Keratinocyte (primary cell): ENCODE measurements at regions not wholly inside any gene's neighbourhood (a gene's known extent, or its start where the extent isn't known, plus 50 kb on each side); places are given as distances from the start of the nearest gene placed in this dataset.

Experiments used
- DNase-seq: peaks from one replicate; pipeline ENCODE4 v3.0.0-alpha.2; 2011; ENCODE audit warnings: low read depth, missing footprints, low spot score
- FAIRE-seq: peaks from 2 replicates; lab custom pipeline; 2011; peaks lifted over from hg19 to GRCh38; lab: Jason Lieb, UNC
- H2AFZ ChIP-seq: 2 replicates; pipeline ENCODE4 v1.6.0; 2012; ENCODE audit warnings: low read length, control low read depth, inconsistent platforms; ENCODE audit not compliant: control insufficient read depth
- H3K27ac ChIP-seq: 2 replicates; pipeline ENCODE4 v1.5.1; 2011; ENCODE audit warnings: low read length; ENCODE audit not compliant: control insufficient read depth, insufficient read depth
- H3K27me3 ChIP-seq: 3 replicates; pipeline ENCODE4 v1.6.0; 2011; ENCODE audit warnings: low read length; ENCODE audit not compliant: control insufficient read depth, insufficient read depth; ENCODE audit errors: extremely low read depth
- H3K36me3 ChIP-seq, 2 experiments: 2 replicates in 1 of 2; 3 replicates in 1 of 2; pipeline ENCODE4 v1.5.1; 2011; ENCODE audit warnings: low read length in 2 of 2, mild to moderate bottlenecking in 1 of 2; ENCODE audit not compliant: control insufficient read depth in 2 of 2, insufficient read depth in 2 of 2; ENCODE audit errors: extremely low read depth in 1 of 2
- H3K4me1 ChIP-seq: 3 replicates; pipeline ENCODE4 v1.5.1; 2011; ENCODE audit warnings: low read length; ENCODE audit not compliant: control insufficient read depth, insufficient read depth; ENCODE audit errors: extremely low read depth
- H3K4me2 ChIP-seq: 3 replicates; pipeline ENCODE4 v1.6.0; 2011; ENCODE audit warnings: low read depth, low read length; ENCODE audit not compliant: control insufficient read depth, insufficient read depth; ENCODE audit errors: extremely low read depth
- H3K4me3 ChIP-seq, 3 experiments: fragments of 200-600 bp in 1 of 3; sonication (generic) in 1 of 3; 2 replicates in 2 of 3; 3 replicates in 1 of 3; pipeline ENCODE4 v1.5.1; 2011 to 2016; ENCODE audit warnings: low read length in 3 of 3, mild to moderate bottlenecking in 3 of 3, control low read depth in 2 of 3, inconsistent platforms in 1 of 3, low read depth in 1 of 3, mixed read lengths in 1 of 3, mixed run types in 1 of 3, moderate library complexity in 1 of 3; ENCODE audit not compliant: control insufficient read depth in 2 of 3, insufficient read depth in 2 of 3; ENCODE audit errors: extremely low read depth in 1 of 3
- H3K79me2 ChIP-seq: 2 replicates; pipeline ENCODE4 v1.6.0; 2012; ENCODE audit warnings: low read length; ENCODE audit not compliant: control insufficient read depth, insufficient read depth
- H3K9ac ChIP-seq: 3 replicates; pipeline ENCODE4 v1.6.0; 2011; ENCODE audit warnings: low read length; ENCODE audit not compliant: control insufficient read depth, insufficient read depth; ENCODE audit errors: extremely low read depth
- H3K9me1 ChIP-seq: 3 replicates; pipeline ENCODE4 v1.6.0; 2011; ENCODE audit warnings: low read length; ENCODE audit not compliant: control insufficient read depth, insufficient read depth; ENCODE audit errors: extremely low read depth
- H3K9me3 ChIP-seq: 2 replicates; pipeline ENCODE4 v1.5.1; 2012; ENCODE audit warnings: low read depth, low read length; ENCODE audit not compliant: control insufficient read depth
- H4K20me1 ChIP-seq: 3 replicates; pipeline ENCODE4 v1.6.0; 2011; ENCODE audit warnings: low read length; ENCODE audit not compliant: control insufficient read depth, insufficient read depth; ENCODE audit errors: extremely low read depth
- EZH2 ChIP-seq: IDR thresholded peaks from one replicate; pipeline ENCODE4 v1.6.1; 2012; ENCODE audit warnings: inconsistent platforms, mild to moderate bottlenecking, low read length, moderate library complexity
- dilution Hi-C: fragments of 300-500 bp; cut with MboI; formaldehyde crosslinking; loops from one replicate; pipeline ENCODE4 v1.7.0; 2020; ENCODE audit warnings: low sequenced_read_pairs; ENCODE audit not compliant: extremely low pct_ligation_motif_present
- TF ChIP-seq, protein P1 (sequence below), 3 experiments: IDR thresholded peaks in 1 of 3; conservative IDR thresholded peaks in 1 of 3; optimal IDR thresholded peaks in 1 of 3; 2 replicates in 2 of 3; 3 replicates in 1 of 3; pipeline versions ENCODE3 to v1.5.1; 2011; ENCODE audit warnings: low read length in 3 of 3, mild to moderate bottlenecking in 3 of 3, moderate library complexity in 2 of 3, control low read depth in 1 of 3, inconsistent platforms in 1 of 3; ENCODE audit not compliant: insufficient read depth in 2 of 3; ENCODE audit errors: extremely low read depth in 1 of 3

DNA sequence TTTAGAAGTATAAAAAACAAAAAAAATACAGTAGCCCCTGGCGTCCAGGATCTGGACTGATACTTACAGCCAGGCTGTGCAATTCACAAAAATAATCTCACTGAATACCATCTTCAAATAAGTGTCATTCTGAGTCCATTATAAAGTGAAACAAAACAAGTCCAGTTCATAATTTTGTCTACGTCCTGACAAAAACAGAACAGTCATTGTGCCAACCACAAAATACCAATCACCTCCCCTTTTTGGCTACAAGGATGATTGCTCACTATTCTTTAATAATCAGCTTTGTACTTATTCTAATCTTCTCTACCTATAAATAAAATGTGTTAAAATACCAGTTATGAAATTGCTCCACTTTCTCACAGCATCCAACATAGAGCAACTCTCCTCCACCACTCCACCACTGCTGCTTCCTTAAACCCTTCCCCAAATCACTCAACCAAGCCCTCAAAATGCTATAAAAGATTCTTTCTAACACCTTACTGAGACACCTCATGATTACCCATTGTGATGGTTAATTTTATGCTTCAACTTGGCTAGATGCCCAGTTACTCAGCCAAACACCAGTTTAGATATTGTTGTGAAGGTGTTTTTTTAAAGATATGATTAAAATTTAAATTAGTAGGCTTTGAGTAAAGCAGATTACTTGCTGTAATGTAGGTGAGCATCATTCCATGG is 479.8 kb upstream of the SEMA3A start:
- H3K9me1 ChIP-seq, result no peaks in the 10 kb centered on the region
- H3K9me3 ChIP-seq, result no peaks in the 10 kb centered on the region
- H3K36me3 ChIP-seq, result no peaks in the 10 kb centered on the region
- FAIRE-seq (peak; percentile 84), DNase-seq (no peak)
- H3K27me3 ChIP-seq, result no peaks in the 10 kb centered on the region
- peaks cover 39% of the 10 kb centered on the region for H3K4me1 ChIP-seq
- peak overlapping the region in 2 of 3 experiments; percentile 7 to 54 for H3K4me3 ChIP-seq
- H3K79me2 ChIP-seq, result no peaks in the 10 kb centered on the region
- TF ChIP-seq, protein P1, sequence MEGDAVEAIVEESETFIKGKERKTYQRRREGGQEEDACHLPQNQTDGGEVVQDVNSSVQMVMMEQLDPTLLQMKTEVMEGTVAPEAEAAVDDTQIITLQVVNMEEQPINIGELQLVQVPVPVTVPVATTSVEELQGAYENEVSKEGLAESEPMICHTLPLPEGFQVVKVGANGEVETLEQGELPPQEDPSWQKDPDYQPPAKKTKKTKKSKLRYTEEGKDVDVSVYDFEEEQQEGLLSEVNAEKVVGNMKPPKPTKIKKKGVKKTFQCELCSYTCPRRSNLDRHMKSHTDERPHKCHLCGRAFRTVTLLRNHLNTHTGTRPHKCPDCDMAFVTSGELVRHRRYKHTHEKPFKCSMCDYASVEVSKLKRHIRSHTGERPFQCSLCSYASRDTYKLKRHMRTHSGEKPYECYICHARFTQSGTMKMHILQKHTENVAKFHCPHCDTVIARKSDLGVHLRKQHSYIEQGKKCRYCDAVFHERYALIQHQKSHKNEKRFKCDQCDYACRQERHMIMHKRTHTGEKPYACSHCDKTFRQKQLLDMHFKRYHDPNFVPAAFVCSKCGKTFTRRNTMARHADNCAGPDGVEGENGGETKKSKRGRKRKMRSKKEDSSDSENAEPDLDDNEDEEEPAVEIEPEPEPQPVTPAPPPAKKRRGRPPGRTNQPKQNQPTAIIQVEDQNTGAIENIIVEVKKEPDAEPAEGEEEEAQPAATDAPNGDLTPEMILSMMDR (optimal IDR thresholded peaks at IDR 0.05 in 1 of 3, IDR thresholded peaks at IDR 0.05 in 1 of 3, conservative IDR thresholded peaks at IDR 0.05 in 1 of 3; ENCODE audit: extremely low read depth in 1 of 3, insufficient read depth in 2 of 3, low read length in 3 of 3), result no peak
- no peak for TF ChIP-seq EZH2
- H2AFZ ChIP-seq, result peak overlapping the region; percentile 72
- peak overlapping the region; percentile 29 for H3K9ac ChIP-seq
- H3K4me2 ChIP-seq, result peak overlapping the region; percentile 84
- dilution Hi-C loops, result no loop called here
- H4K20me1 ChIP-seq, result no peaks in the 10 kb centered on the region
- H3K27ac ChIP-seq, result peak overlapping the region; percentile 82

DNA sequence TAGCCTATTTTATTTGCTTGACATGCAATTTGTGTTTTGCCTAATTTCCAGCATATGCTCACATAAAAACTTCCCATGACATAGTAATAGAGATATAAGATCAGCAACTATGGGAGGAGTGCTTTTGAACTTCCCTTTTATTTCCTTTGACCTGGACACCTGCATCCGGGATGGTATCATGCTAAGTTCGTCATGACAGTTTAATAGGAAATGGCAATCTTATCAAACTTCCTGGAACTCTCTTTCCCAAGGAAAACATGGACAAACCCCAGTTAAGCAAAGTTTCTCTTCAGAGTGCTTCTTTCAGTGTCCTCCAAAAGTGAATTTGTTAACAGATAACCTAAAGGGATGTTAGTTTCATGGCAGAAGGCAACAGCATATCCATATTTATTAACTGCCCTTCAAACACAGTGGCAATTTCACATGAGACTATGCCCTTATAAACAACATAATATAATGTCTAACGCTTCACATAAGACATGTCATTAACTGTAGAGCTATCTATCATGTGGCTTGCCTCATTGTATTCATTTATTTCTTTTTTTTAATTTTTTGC is 474.7 kb upstream of the SEMA3A start:
- Histone ChIP-seq H2AFZ (no peak overlapping the region), H3K4me2 (no peak overlapping the region), H3K4me1 (peaks cover 15% of the 10 kb centered on the region), H3K27me3 (no peaks in the 10 kb centered on the region), H4K20me1 (no peaks in the 10 kb centered on the region), H3K79me2 (no peaks in the 10 kb centered on the region), H3K27ac (no peak overlapping the region), H3K4me3 (no peak overlapping the region), H3K9ac (no peak overlapping the region), H3K9me1 (no peaks in the 10 kb centered on the region), H3K36me3 (no peaks in the 10 kb centered on the region), H3K9me3 (no peaks in the 10 kb centered on the region)
- TF ChIP-seq, protein P1 (optimal IDR thresholded peaks at IDR 0.05 in 1 of 3, IDR thresholded peaks at IDR 0.05 in 1 of 3, conservative IDR thresholded peaks at IDR 0.05 in 1 of 3; ENCODE audit: extremely low read depth in 1 of 3, insufficient read depth in 2 of 3, low read length in 3 of 3), result no peak
- TF ChIP-seq EZH2, result no peak
- DNase-seq (no peak), FAIRE-seq (no peak)
- dilution Hi-C loops, result no loop called here
